K562 (cell line): ENCODE measurements at regions not wholly inside any gene's neighbourhood (a gene's known extent, or its start where the extent isn't known, plus 50 kb on each side); places are given as distances from the start of the nearest gene placed in this dataset.

Experiments used
- E2F5 ChIP-seq: sonication (generic); formaldehyde crosslinking; IDR thresholded peaks from 2 replicates; pipeline ENCODE4 v1.8.0; 2022; ENCODE audit warnings: mild to moderate bottlenecking, missing genetic modification reagents
- PML ChIP-seq: IDR thresholded peaks from 2 replicates; pipeline ENCODE4 v1.6.1; 2012; ENCODE audit warnings: low read length, inconsistent platforms
- TF ChIP-seq, protein P1 (sequence below), 3 experiments: IDR thresholded peaks in 2 of 3; conservative IDR thresholded peaks in 1 of 3; 2 replicates each; pipeline ENCODE4 v1.5.1; 2011 to 2012; ENCODE audit warnings: low read length in 3 of 3, mild to moderate bottlenecking in 3 of 3, control low read depth in 2 of 3, improper control_type of control experiment in 1 of 3, inconsistent platforms in 1 of 3, low read depth in 1 of 3, mixed read lengths in 1 of 3, moderate library complexity in 1 of 3; ENCODE audit not compliant: insufficient read depth in 2 of 3

- TF ChIP-seq, protein P1, sequence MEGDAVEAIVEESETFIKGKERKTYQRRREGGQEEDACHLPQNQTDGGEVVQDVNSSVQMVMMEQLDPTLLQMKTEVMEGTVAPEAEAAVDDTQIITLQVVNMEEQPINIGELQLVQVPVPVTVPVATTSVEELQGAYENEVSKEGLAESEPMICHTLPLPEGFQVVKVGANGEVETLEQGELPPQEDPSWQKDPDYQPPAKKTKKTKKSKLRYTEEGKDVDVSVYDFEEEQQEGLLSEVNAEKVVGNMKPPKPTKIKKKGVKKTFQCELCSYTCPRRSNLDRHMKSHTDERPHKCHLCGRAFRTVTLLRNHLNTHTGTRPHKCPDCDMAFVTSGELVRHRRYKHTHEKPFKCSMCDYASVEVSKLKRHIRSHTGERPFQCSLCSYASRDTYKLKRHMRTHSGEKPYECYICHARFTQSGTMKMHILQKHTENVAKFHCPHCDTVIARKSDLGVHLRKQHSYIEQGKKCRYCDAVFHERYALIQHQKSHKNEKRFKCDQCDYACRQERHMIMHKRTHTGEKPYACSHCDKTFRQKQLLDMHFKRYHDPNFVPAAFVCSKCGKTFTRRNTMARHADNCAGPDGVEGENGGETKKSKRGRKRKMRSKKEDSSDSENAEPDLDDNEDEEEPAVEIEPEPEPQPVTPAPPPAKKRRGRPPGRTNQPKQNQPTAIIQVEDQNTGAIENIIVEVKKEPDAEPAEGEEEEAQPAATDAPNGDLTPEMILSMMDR (IDR thresholded peaks at IDR 0.05 in 2 of 3, conservative IDR thresholded peaks at IDR 0.05 in 1 of 3; ENCODE audit: insufficient read depth in 2 of 3, low read depth in 1 of 3, low read length in 3 of 3): no peak
- no peak for TF ChIP-seq E2F5 (CRISPR knock-in tag)
- no peak for TF ChIP-seq PML
Observed at GRCh38 chr6:94785514-94785913, 791.8 kb upstream of the MANEA start.
